ENCODE measurements at regions not wholly inside any gene's neighbourhood (a gene's known extent, or its start where the extent isn't known, plus 50 kb on each side); places are given as distances from the start of the nearest gene placed in this dataset.

GRCh38 chr2:12934146-12934756 is 217.5 kb downstream of the TRIB2 start:
- Histone ChIP-seq H3K9me3 (replicated peaks; ENCODE audit: control insufficient read depth, insufficient read depth, low read depth, low read length) (no peaks in the 10 kb centered on the region), H2AFZ (ENCODE audit: low read depth, low read length) (peak overlapping the region; percentile 47), H3K9ac (ENCODE audit: insufficient read depth in 1 of 2, low read depth in 2 of 2, low read length in 2 of 2) (no peak overlapping the region), H3K4me2 (ENCODE audit: insufficient read depth, low read length) (no peak overlapping the region; the same call in 1 of the 2 replicates), H4K20me1 (replicated peaks; ENCODE audit: control insufficient read depth, insufficient read depth, low read length) (no peaks in the 10 kb centered on the region), H3K4me3 (no peak overlapping the region), H3K27me3 (ENCODE audit: control insufficient read depth in 2 of 2, insufficient read depth in 2 of 2, low read length in 2 of 2) (peaks cover 0 to 3% of the 10 kb centered on the region in 2 experiments; a peak in 1 of 5 replicates), H3K4me1 (replicated peaks in 1 of 2; ENCODE audit: control insufficient read depth in 2 of 2, insufficient read depth in 2 of 2, low read length in 2 of 2) (no peaks in the 10 kb centered on the region; a peak in 2 of 5 replicates), H3K9me1 (ENCODE audit: control insufficient read depth, insufficient read depth, low read length) (no peaks in the 10 kb centered on the region), H3K79me2 (ENCODE audit: control insufficient read depth, insufficient read depth, low read length) (no peaks in the 10 kb centered on the region), H3K36me3 (ENCODE audit: control insufficient read depth, insufficient read depth, low read length) (no peaks in the 10 kb centered on the region), H3K27ac (ENCODE audit: extremely low read depth, low read depth, low read length) (no peak overlapping the region)
- POLR2A ChIA-PET: interaction anchor here (0.7 kb wide), 1 partner anchor 60 kb away, joined by 3 read pairs; no protein-coding TSS in a partner anchor
- ATAC-seq: peak; percentile 53; the same call in 2 of the 3 replicates
- FAIRE-seq: peak; percentile 15
- peak in 1 of 4 experiments; percentile 21 for DNase-seq (ENCODE audit: extremely low read depth in 1 of 4, low spot score in 3 of 4)
- in situ Hi-C loops (cut with MboI): no loop called here
- CTCF ChIA-PET (ENCODE audit: low intra/inter-chr PET ratio): no interaction called here
- 37% methylated on average over 6 of the region's 6 CpGs for WGBS (ENCODE audit: insufficient coverage, low coverage, missing lambda C conversion rate)
- no TSS peak for BruUV-seq (replicated peaks)
- intact Hi-C loops (cut with micrococcal nuclease): loop anchor here (5.0 kb wide), 1 partner anchor 502 kb away; no protein-coding TSS in a partner anchor
- no peak for TF ChIP-seq VEZF1 (CRISPR knock-in tag; IDR thresholded peaks at IDR 0.05)
- no peak for TF ChIP-seq KLF13 (tag; IDR thresholded peaks at IDR 0.05; ENCODE audit: borderline replicate concordance, low read depth)
- no peak for TF ChIP-seq ZNF408 (CRISPR knock-in tag; IDR thresholded peaks at IDR 0.05; ENCODE audit: low read depth)
- no peak for TF ChIP-seq ASH1L (IDR thresholded peaks at IDR 0.05; ENCODE audit: borderline replicate concordance, low read depth, partially characterized antibody)
- no peak for TF ChIP-seq NFXL1 (CRISPR knock-in tag; IDR thresholded peaks at IDR 0.05)
- TF ChIP-seq CCAR2 (IDR thresholded peaks at IDR 0.05; ENCODE audit: low read depth, low read length): no peak
- TF ChIP-seq PTBP1 (IDR thresholded peaks at IDR 0.05; ENCODE audit: low read depth, low read length): no peak
- TF ChIP-seq SPI1 (IDR thresholded peaks at IDR 0.05; ENCODE audit: borderline replicate concordance, low read depth, low read length): no peak
- peak; percentile 92 for TF ChIP-seq CEBPB (tag; IDR thresholded peaks at IDR 0.05)
- TF ChIP-seq GATAD2B (IDR thresholded peaks at IDR 0.05; ENCODE audit: borderline replicate concordance): no peak
- TF ChIP-seq EP300 (IDR thresholded peaks at IDR 0.05; ENCODE audit: low read length): no peak
- TF ChIP-seq MITF (IDR thresholded peaks at IDR 0.05): no peak
- no peak for TF ChIP-seq HDAC8 (tag; IDR thresholded peaks at IDR 0.05)
- TF ChIP-seq RFX1 (IDR thresholded peaks at IDR 0.05): no peak
- no peak for TF ChIP-seq SNIP1 (IDR thresholded peaks at IDR 0.05; ENCODE audit: low read depth)
- TF ChIP-seq CBFA2T2 (conservative IDR thresholded peaks at IDR 0.05): peak; percentile 11; the same call in 1 of the 2 replicates
- 0 out of 2 replicates have a peak, but pooled peaks have one; percentile 28 for TF ChIP-seq EHMT2 (IDR thresholded peaks at IDR 0.05)
- TF ChIP-seq ZFP1 (CRISPR knock-in tag; IDR thresholded peaks at IDR 0.05): no peak
- TF ChIP-seq ZNF133 (CRISPR knock-in tag; IDR thresholded peaks at IDR 0.05): no peak
- no peak for TF ChIP-seq YY1 (IDR thresholded peaks at IDR 0.05; ENCODE audit: borderline replicate concordance in 1 of 3, control insufficient read depth in 1 of 3, extremely low read depth in 1 of 3, insufficient read depth in 3 of 3, insufficient read length in 1 of 3, insufficient replicate concordance in 2 of 3, low read depth in 1 of 3, low read length in 2 of 3)
- TF ChIP-seq KDM2B (CRISPR knock-in tag; IDR thresholded peaks at IDR 0.05): no peak
